ENCODE measurements at regions not wholly inside any gene's neighbourhood (a gene's known extent, or its start where the extent isn't known, plus 50 kb on each side); places are given as distances from the start of the nearest gene placed in this dataset.

DNA sequence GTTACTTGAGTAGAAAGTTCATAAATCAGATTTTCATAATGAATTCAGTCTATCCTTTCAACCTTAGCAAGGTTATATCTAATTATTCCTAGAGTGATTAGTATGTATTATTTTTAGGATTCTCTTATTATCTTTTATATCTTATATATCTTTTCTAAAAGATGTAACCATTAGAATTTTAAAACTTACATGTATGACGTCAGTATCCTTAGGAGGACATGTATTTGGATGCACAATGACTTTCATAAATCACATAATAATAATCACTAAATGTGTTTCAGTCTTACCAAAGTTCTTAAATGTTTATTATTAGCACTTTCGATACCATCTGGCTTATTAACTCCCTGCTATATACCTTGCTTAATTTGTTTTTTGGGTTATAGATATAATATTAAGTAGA lies 1400.5 kb upstream of the IGFBP7 start:
- ChIA-PET CTCF (no interaction called here), POLR2A (no interaction called here)
- Histone ChIP-seq H3K9ac (no peak overlapping the region), H3K9me2 (no peaks in the 10 kb centered on the region), H4K20me1 (ENCODE audit: insufficient read depth) (no peaks in the 10 kb centered on the region), H3K27me3 (ENCODE audit: insufficient read depth) (no peaks in the 10 kb centered on the region), H3K4me3 (ENCODE audit: low read depth in 2 of 2, low read length in 1 of 2) (no peak overlapping the region), H3F3A (replicated peaks; ENCODE audit: insufficient read depth) (no peaks in the 10 kb centered on the region), H3K4me1 (ENCODE audit: control insufficient read depth in 1 of 2, insufficient read depth in 2 of 2, low read depth in 1 of 2, low read length in 1 of 2) (no peaks in the 10 kb centered on the region), H2AFZ (ENCODE audit: low read depth) (no peak overlapping the region), H3K27ac (ENCODE audit: low read depth in 2 of 2, low read length in 1 of 2) (no peak overlapping the region), H3K79me2 (ENCODE audit: insufficient read depth) (no peaks in the 10 kb centered on the region), H3K9me3 (no peaks in the 10 kb centered on the region), H3K36me3 (replicated peaks in 1 of 2; ENCODE audit: control insufficient read depth in 1 of 2, insufficient read depth in 2 of 2, low read length in 1 of 2) (no peaks in the 10 kb centered on the region), H3K4me2 (no peak overlapping the region)
- 23% methylated on average over 2 of the region's 2 CpGs for WGBS (ENCODE audit: low lambda C conversion rate)
- TF ChIP-seq YY1 (IDR thresholded peaks at IDR 0.05; ENCODE audit: low read depth) (no peak), FOSL2 (IDR thresholded peaks at IDR 0.05; ENCODE audit: borderline replicate concordance, low read depth) (no peak), SMC3 (IDR thresholded peaks at IDR 0.05; ENCODE audit: low read depth, low read length) (no peak), GATA2 (CRISPR knock-in tag; IDR thresholded peaks at IDR 0.05) (no peak), SIN3A (IDR thresholded peaks at IDR 0.05; ENCODE audit: borderline replicate concordance, low read depth, low read length) (no peak), FOXJ3 (CRISPR knock-in tag; IDR thresholded peaks at IDR 0.05) (no peak), RXRA (IDR thresholded peaks at IDR 0.05; ENCODE audit: borderline replicate concordance, low read depth) (no peak), CHD2 (IDR thresholded peaks at IDR 0.05; ENCODE audit: low read length, partially characterized antibody) (no peak)
- TF ChIP-seq, protein P1, sequence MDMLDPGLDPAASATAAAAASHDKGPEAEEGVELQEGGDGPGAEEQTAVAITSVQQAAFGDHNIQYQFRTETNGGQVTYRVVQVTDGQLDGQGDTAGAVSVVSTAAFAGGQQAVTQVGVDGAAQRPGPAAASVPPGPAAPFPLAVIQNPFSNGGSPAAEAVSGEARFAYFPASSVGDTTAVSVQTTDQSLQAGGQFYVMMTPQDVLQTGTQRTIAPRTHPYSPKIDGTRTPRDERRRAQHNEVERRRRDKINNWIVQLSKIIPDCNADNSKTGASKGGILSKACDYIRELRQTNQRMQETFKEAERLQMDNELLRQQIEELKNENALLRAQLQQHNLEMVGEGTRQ (IDR thresholded peaks at IDR 0.05; ENCODE audit: borderline replicate concordance, low read depth, low read length): no peak
- TF ChIP-seq, protein P2, sequence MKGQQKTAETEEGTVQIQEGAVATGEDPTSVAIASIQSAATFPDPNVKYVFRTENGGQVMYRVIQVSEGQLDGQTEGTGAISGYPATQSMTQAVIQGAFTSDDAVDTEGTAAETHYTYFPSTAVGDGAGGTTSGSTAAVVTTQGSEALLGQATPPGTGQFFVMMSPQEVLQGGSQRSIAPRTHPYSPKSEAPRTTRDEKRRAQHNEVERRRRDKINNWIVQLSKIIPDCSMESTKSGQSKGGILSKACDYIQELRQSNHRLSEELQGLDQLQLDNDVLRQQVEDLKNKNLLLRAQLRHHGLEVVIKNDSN (IDR thresholded peaks at IDR 0.05; ENCODE audit: borderline replicate concordance, low read depth): no peak
- TF ChIP-seq, protein P3, sequence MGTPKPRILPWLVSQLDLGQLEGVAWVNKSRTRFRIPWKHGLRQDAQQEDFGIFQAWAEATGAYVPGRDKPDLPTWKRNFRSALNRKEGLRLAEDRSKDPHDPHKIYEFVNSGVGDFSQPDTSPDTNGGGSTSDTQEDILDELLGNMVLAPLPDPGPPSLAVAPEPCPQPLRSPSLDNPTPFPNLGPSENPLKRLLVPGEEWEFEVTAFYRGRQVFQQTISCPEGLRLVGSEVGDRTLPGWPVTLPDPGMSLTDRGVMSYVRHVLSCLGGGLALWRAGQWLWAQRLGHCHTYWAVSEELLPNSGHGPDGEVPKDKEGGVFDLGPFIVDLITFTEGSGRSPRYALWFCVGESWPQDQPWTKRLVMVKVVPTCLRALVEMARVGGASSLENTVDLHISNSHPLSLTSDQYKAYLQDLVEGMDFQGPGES (IDR thresholded peaks at IDR 0.05; ENCODE audit: low read depth, low read length): no peak
- TF ChIP-seq, protein P4, sequence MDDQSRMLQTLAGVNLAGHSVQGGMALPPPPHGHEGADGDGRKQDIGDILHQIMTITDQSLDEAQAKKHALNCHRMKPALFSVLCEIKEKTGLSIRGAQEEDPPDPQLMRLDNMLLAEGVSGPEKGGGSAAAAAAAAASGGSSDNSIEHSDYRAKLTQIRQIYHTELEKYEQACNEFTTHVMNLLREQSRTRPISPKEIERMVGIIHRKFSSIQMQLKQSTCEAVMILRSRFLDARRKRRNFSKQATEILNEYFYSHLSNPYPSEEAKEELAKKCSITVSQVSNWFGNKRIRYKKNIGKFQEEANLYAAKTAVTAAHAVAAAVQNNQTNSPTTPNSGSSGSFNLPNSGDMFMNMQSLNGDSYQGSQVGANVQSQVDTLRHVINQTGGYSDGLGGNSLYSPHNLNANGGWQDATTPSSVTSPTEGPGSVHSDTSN (IDR thresholded peaks at IDR 0.05): no peak
- DNase-seq: no peak

DNA sequence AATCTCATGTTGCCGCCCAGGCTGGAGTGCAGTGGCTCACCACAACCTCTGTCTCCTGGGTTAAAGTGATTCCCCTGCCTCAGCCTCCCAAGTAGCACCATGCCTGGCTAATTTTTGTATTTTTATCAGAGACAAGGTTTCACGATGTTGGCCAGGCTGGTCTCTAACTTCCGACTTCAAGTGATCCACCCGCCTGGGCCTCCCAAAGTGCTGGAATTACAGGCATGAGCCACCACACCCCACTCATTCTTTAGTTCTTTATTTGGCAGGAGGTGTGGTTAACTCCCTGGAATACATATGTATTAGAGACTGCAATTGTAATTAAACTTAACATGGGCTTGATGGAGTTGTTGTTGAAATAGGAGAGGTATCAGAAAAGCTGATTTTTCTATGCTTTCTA lies 1396.9 kb upstream of the IGFBP7 start:
- H3F3A ChIP-seq (replicated peaks; ENCODE audit: insufficient read depth): no peaks in the 10 kb centered on the region
- POLR2A ChIA-PET: no interaction called here
- CTCF ChIA-PET: no interaction called here

More for the DNA sequence above, 1396.9 kb upstream of the IGFBP7 start:
- Histone ChIP-seq H3K27ac (ENCODE audit: low read depth in 2 of 2, low read length in 1 of 2) (no peak overlapping the region), H3K4me2 (no peak overlapping the region), H3K4me1 (ENCODE audit: control insufficient read depth in 1 of 2, insufficient read depth in 2 of 2, low read depth in 1 of 2, low read length in 1 of 2) (no peaks in the 10 kb centered on the region; a peak in 1 of 4 replicates), H3K79me2 (ENCODE audit: insufficient read depth) (no peaks in the 10 kb centered on the region), H3K27me3 (ENCODE audit: insufficient read depth) (no peaks in the 10 kb centered on the region), H4K20me1 (ENCODE audit: insufficient read depth) (no peaks in the 10 kb centered on the region), H3K4me3 (ENCODE audit: low read depth in 2 of 2, low read length in 1 of 2) (no peak overlapping the region), H2AFZ (ENCODE audit: low read depth) (no peak overlapping the region), H3K9me2 (no peaks in the 10 kb centered on the region), H3K9me3 (no peaks in the 10 kb centered on the region), H3K9ac (no peak overlapping the region), H3K36me3 (replicated peaks in 1 of 2; ENCODE audit: control insufficient read depth in 1 of 2, insufficient read depth in 2 of 2, low read length in 1 of 2) (no peaks in the 10 kb centered on the region)
- TF ChIP-seq SIN3A (IDR thresholded peaks at IDR 0.05; ENCODE audit: borderline replicate concordance, low read depth, low read length): no peak
- TF ChIP-seq, protein P5, sequence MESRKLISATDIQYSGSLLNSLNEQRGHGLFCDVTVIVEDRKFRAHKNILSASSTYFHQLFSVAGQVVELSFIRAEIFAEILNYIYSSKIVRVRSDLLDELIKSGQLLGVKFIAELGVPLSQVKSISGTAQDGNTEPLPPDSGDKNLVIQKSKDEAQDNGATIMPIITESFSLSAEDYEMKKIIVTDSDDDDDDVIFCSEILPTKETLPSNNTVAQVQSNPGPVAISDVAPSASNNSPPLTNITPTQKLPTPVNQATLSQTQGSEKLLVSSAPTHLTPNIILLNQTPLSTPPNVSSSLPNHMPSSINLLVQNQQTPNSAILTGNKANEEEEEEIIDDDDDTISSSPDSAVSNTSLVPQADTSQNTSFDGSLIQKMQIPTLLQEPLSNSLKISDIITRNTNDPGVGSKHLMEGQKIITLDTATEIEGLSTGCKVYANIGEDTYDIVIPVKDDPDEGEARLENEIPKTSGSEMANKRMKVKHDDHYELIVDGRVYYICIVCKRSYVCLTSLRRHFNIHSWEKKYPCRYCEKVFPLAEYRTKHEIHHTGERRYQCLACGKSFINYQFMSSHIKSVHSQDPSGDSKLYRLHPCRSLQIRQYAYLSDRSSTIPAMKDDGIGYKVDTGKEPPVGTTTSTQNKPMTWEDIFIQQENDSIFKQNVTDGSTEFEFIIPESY (IDR thresholded peaks at IDR 0.05; ENCODE audit: borderline replicate concordance, low read depth): no peak
- 53% methylated on average over 4 of the region's 4 CpGs for WGBS (ENCODE audit: low lambda C conversion rate)
- DNase-seq: no peak

Data from SK-N-SH (cell line).